DND-41 (cell line): ENCODE measurements at regions not wholly inside any gene's neighbourhood (a gene's known extent, or its start where the extent isn't known, plus 50 kb on each side); places are given as distances from the start of the nearest gene placed in this dataset.

Experiments used
- ATAC-seq: fragments of 200-7000 bp; cut with Tn5 transposase; 3 replicates; pipeline ENCODE4 v1.9.1; 2021; ENCODE audit warnings: low read depth; ENCODE audit not compliant: insufficient read depth
- DNase-seq: peaks from one replicate; pipeline ENCODE4 v3.0.0-alpha.2; 2020
- H2AFZ ChIP-seq: 2 replicates; pipeline ENCODE4 v1.6.0; 2012; ENCODE audit warnings: low read depth, low read length
- H3K27ac ChIP-seq: 2 replicates; pipeline ENCODE4 v1.5.1; 2012; ENCODE audit warnings: low read length, inconsistent platforms
- H3K27me3 ChIP-seq: fragments of 200-600 bp; sonication (generic); 2 replicates; pipeline ENCODE4 v1.6.0; 2012; ENCODE audit warnings: low read length, mild to moderate bottlenecking, inconsistent platforms; ENCODE audit not compliant: insufficient read depth, poor library complexity
- H3K36me3 ChIP-seq: 2 replicates; pipeline ENCODE4 v1.5.1; 2012; ENCODE audit warnings: low read length, inconsistent platforms; ENCODE audit not compliant: insufficient read depth
- H3K4me1 ChIP-seq: 2 replicates; pipeline ENCODE4 v1.5.1; 2012; ENCODE audit warnings: mild to moderate bottlenecking, low read length; ENCODE audit not compliant: insufficient read depth
- H3K4me2 ChIP-seq: 2 replicates; pipeline ENCODE4 v1.6.0; 2012; ENCODE audit warnings: mild to moderate bottlenecking, moderate library complexity, low read length, inconsistent platforms; ENCODE audit not compliant: insufficient read depth
- H3K4me3 ChIP-seq, 2 experiments: fragments of 200-600 bp in 1 of 2; shearing (Covaris generic) in 1 of 2; 2 replicates each; pipeline ENCODE4 v1.5.1; 2012 to 2016; ENCODE audit warnings: inconsistent platforms in 2 of 2, low read length in 2 of 2, mild to moderate bottlenecking in 2 of 2, low read depth in 1 of 2, moderate library complexity in 1 of 2
- H3K79me2 ChIP-seq: 2 replicates; pipeline ENCODE4 v1.6.0; 2012; ENCODE audit warnings: low read length, inconsistent platforms; ENCODE audit not compliant: insufficient read depth
- H3K9ac ChIP-seq: 2 replicates; pipeline ENCODE4 v1.6.0; 2012; ENCODE audit warnings: low read depth, mild to moderate bottlenecking, inconsistent platforms, low read length, moderate library complexity
- H3K9me3 ChIP-seq: 2 replicates; pipeline ENCODE4 v1.5.1; 2012; ENCODE audit warnings: low read length, moderate library complexity, mild to moderate bottlenecking, inconsistent platforms; ENCODE audit not compliant: insufficient read depth, severe bottlenecking
- H4K20me1 ChIP-seq: 2 replicates; pipeline ENCODE4 v1.6.0; 2012; ENCODE audit warnings: low read length; ENCODE audit not compliant: insufficient read depth
- EZH2 ChIP-seq: IDR thresholded peaks from 3 replicates; pipeline ENCODE4 v1.6.1; 2012; ENCODE audit warnings: borderline replicate concordance, low read depth, mild to moderate bottlenecking, moderate library complexity, low read length, inconsistent platforms; ENCODE audit not compliant: severe bottlenecking
- TF ChIP-seq, protein P1 (sequence below): IDR thresholded peaks from 2 replicates; pipeline ENCODE4 v1.5.1; 2012; ENCODE audit warnings: borderline replicate concordance, low read length, moderate library complexity, mild to moderate bottlenecking; ENCODE audit not compliant: poor library complexity, severe bottlenecking; ENCODE audit errors: extremely low read depth

DNA sequence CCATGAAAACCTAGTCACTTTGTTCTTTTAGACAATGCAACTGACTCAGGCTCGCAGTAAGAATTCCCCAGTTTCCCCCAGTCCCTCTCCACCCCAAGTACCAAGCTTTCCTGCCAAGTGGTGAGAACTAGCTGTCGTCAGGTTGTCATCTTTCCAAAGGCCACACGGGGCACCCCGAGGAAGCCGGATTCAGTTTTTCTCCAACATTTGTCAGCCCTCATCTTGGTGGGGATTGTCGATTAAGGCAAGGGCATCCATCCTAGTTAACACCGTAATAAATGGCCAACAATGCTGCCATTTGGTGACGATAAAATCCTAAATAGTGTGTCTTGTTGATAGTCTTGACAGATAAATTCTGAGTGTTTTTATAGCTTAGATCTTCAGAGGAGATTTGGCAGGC lies 55.9 kb upstream of the PROX1 start:
- TF ChIP-seq, protein P1, sequence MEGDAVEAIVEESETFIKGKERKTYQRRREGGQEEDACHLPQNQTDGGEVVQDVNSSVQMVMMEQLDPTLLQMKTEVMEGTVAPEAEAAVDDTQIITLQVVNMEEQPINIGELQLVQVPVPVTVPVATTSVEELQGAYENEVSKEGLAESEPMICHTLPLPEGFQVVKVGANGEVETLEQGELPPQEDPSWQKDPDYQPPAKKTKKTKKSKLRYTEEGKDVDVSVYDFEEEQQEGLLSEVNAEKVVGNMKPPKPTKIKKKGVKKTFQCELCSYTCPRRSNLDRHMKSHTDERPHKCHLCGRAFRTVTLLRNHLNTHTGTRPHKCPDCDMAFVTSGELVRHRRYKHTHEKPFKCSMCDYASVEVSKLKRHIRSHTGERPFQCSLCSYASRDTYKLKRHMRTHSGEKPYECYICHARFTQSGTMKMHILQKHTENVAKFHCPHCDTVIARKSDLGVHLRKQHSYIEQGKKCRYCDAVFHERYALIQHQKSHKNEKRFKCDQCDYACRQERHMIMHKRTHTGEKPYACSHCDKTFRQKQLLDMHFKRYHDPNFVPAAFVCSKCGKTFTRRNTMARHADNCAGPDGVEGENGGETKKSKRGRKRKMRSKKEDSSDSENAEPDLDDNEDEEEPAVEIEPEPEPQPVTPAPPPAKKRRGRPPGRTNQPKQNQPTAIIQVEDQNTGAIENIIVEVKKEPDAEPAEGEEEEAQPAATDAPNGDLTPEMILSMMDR = peak; percentile 6
- no peak for TF ChIP-seq EZH2
- Histone ChIP-seq H3K4me2 (no peak overlapping the region), H3K4me3 (no peak overlapping the region), H4K20me1 (no peaks in the 10 kb centered on the region), H3K27me3 (no peaks in the 10 kb centered on the region), H2AFZ (no peak overlapping the region), H3K36me3 (no peaks in the 10 kb centered on the region), H3K9me3 (no peaks in the 10 kb centered on the region), H3K4me1 (no peaks in the 10 kb centered on the region), H3K79me2 (no peaks in the 10 kb centered on the region), H3K9ac (no peak overlapping the region), H3K27ac (no peak overlapping the region)
- DNase-seq (no peak), ATAC-seq (no peak)

DNA sequence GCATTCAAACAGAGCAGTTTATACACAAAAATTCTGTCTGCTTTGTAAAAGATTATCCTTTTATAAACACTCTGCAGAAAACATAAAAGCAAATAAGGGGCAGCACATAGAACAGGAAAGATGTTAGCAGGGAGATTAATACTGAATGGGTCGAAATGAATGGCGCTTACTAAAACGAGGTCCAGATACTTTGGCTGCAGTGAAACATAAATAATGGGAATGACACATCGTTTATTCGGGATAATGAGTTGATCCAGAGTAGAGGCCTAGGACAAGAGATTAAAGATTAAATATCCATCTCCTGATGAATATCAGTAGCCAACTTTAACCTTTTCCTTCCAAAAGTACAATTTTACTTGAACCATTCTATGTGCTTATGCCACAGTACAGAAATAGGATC lies 54.4 kb upstream of the PROX1 start:
- Histone ChIP-seq H4K20me1 (no peaks in the 10 kb centered on the region), H3K36me3 (no peaks in the 10 kb centered on the region), H3K27ac (no peak overlapping the region), H3K9ac (no peak overlapping the region), H3K4me1 (no peaks in the 10 kb centered on the region), H3K9me3 (no peaks in the 10 kb centered on the region), H3K4me2 (no peak overlapping the region), H2AFZ (no peak overlapping the region), H3K4me3 (no peak overlapping the region), H3K79me2 (no peaks in the 10 kb centered on the region), H3K27me3 (no peaks in the 10 kb centered on the region)
- DNase-seq (no peak), ATAC-seq (no peak)
- TF ChIP-seq EZH2 = no peak
- TF ChIP-seq, protein P1 = no peak

DNA sequence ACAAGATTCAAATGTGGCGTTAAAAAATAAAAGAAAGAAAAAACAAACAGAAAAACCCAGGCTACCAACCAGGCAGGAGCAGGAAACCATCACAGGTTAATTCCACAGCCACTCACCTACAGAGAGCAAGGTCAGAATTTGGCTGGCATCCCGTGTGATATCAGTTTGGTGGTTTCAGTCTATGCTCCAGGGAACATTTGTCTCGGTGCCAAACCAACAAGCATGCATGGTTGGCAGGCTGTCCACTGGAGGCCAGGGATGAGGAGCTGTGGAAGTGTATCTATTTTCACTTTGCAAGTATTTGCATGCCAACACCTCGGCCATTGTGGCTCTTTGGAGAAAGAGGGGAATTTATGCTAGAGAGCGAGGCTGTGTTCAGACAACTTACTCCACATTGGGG lies 53.1 kb upstream of the PROX1 start:
- ATAC-seq (no peak), DNase-seq (no peak)
- Histone ChIP-seq H3K9me3 (no peaks in the 10 kb centered on the region), H3K79me2 (no peaks in the 10 kb centered on the region), H3K4me3 (no peak overlapping the region), H3K27me3 (no peaks in the 10 kb centered on the region), H3K4me2 (no peak overlapping the region), H3K36me3 (no peaks in the 10 kb centered on the region), H2AFZ (no peak overlapping the region), H3K9ac (no peak overlapping the region), H4K20me1 (no peaks in the 10 kb centered on the region), H3K4me1 (no peaks in the 10 kb centered on the region), H3K27ac (no peak overlapping the region)
- TF ChIP-seq, protein P1 = no peak
- TF ChIP-seq EZH2 = no peak

DNA sequence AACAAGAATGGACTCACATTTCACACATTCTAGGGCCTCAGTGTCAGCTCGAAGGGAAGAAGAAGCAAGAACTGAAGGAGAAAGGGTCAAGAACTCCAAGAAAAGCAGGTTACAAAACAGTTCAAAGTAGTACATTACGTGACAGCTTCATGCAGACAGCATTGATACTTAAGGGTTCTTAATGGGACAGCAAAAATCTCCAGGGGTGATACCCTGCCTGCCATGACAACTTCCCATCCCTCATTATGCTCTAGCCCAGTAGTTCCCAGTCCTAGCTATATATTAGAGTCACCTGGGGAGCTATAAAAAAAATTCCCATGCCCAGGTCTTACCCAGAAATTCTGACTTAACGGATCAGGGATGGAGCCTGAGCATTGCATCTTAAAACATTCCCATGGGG lies 51.2 kb upstream of the PROX1 start:
- ATAC-seq = no peak
- Histone ChIP-seq H3K79me2 (no peaks in the 10 kb centered on the region), H3K27ac (no peak overlapping the region), H2AFZ (no peak overlapping the region), H3K4me1 (no peaks in the 10 kb centered on the region), H3K4me2 (no peak overlapping the region), H3K36me3 (no peaks in the 10 kb centered on the region), H3K9ac (no peak overlapping the region), H3K27me3 (no peaks in the 10 kb centered on the region), H3K4me3 (no peak overlapping the region), H4K20me1 (no peaks in the 10 kb centered on the region), H3K9me3 (no peaks in the 10 kb centered on the region)
- DNase-seq = no peak
- TF ChIP-seq EZH2 = no peak
- TF ChIP-seq, protein P1 = no peak
